Caco-2 (cell line): ENCODE measurements at regions not wholly inside any gene's neighbourhood (a gene's known extent, or its start where the extent isn't known, plus 50 kb on each side); places are given as distances from the start of the nearest gene placed in this dataset.

Source experiments
- BruUV-seq: library from RNA; stranded (reverse); fragments of 400-500 nt; replicated peaks from 2 replicates; lab custom pipeline; 2021; lab: Mats Ljungman, UMichigan
- CTCF ChIA-PET: fragments of 300-600 bp; sonication (Branson Sonifier 250); formaldehyde crosslinking; loops from one replicate; lab custom pipeline; 2022; ENCODE audit warnings: antibody characterized with exemption; lab: Charles Lee
- POLR2A ChIA-PET: fragments of 300-600 bp; sonication (Branson Sonifier 250); formaldehyde crosslinking; loops from one replicate; lab custom pipeline; 2022; ENCODE audit warnings: antibody characterized with exemption; lab: Charles Lee
- DNase-seq, 2 experiments: peaks; one replicate each; pipeline versions ENCODE4 v3.0.0 to v3.0.0-alpha.2; 2020 to 2022
- H3K27me3 ChIP-seq: replicated peaks from 2 replicates; pipeline ENCODE4 v1.6.0; 2011; ENCODE audit warnings: low read length; ENCODE audit not compliant: control insufficient read depth, insufficient read depth
- H3K36me3 ChIP-seq: 2 replicates; pipeline ENCODE4 v1.5.1; 2011; ENCODE audit warnings: low read length; ENCODE audit not compliant: control insufficient read depth, insufficient read depth
- H3K4me1 ChIP-seq: fragments of 250-450 bp; sonication (Bioruptor Pico); 2 replicates; pipeline ENCODE4 v1.5.1; 2020; ENCODE audit warnings: mild to moderate bottlenecking
- H3K4me3 ChIP-seq: 2 replicates; pipeline ENCODE4 v1.5.1; 2011; ENCODE audit warnings: low read depth, mild to moderate bottlenecking, control low read depth, low read length
- H3K9me3 ChIP-seq: fragments of 250-450 bp; sonication (Bioruptor Pico); 2 replicates; pipeline ENCODE4 v1.5.1; 2020; ENCODE audit warnings: mild to moderate bottlenecking, moderate library complexity
- H3K27ac Mint-ChIP-seq: one replicate; pipeline ENCODE4 v1.8.0; 2022; ENCODE audit warnings: mixed read lengths; ENCODE audit not compliant: unreplicated experiment
- H3K27me3 Mint-ChIP-seq: one replicate; pipeline ENCODE4 v1.8.0; 2022; ENCODE audit warnings: mixed read lengths; ENCODE audit not compliant: insufficient read depth, unreplicated experiment
- H3K36me3 Mint-ChIP-seq: one replicate; pipeline ENCODE4 v1.8.0; 2022; ENCODE audit warnings: mild to moderate bottlenecking, mixed read lengths; ENCODE audit not compliant: insufficient read depth, unreplicated experiment
- H3K4me1 Mint-ChIP-seq: one replicate; pipeline ENCODE4 v1.8.0; 2022; ENCODE audit warnings: low read depth, mixed read lengths; ENCODE audit not compliant: unreplicated experiment
- H3K4me3 Mint-ChIP-seq: one replicate; pipeline ENCODE4 v1.8.0; 2022; ENCODE audit warnings: mild to moderate bottlenecking, moderate library complexity, mixed read lengths; ENCODE audit not compliant: unreplicated experiment
- H3K9me3 Mint-ChIP-seq: one replicate; pipeline ENCODE4 v1.8.0; 2022; ENCODE audit warnings: mixed read lengths; ENCODE audit not compliant: unreplicated experiment
- CTCF ChIP-seq, 2 experiments: fragments of 200-600 bp in 1 of 2; IDR thresholded peaks; 1 replicate in 1 of 2; 2 replicates in 1 of 2; pipeline versions ENCODE4 v1.5.1 to v1.8.0; 2011 to 2022; ENCODE audit warnings: antibody characterized with exemption in 1 of 2, control low read depth in 1 of 2, inconsistent platforms in 1 of 2, low read depth in 1 of 2, low read length in 1 of 2, mild to moderate bottlenecking in 1 of 2, moderate library complexity in 1 of 2; ENCODE audit not compliant: insufficient read depth in 1 of 2, severe bottlenecking in 1 of 2, unreplicated experiment in 1 of 2
- intact Hi-C: fragments of 100-400 bp; cut with micrococcal nuclease; formaldehyde crosslinking; loops from one replicate; pipeline ENCODE4 v1.10.0; 2022; ENCODE audit not compliant: unreplicated experiment

GRCh38 chr5:67483453-67484030, 286.9 kb upstream of the CD180 start:
- H3K36me3 Mint-ChIP-seq: no peaks in the 10 kb centered on the region
- ChIA-PET POLR2A (no interaction called here), CTCF (no interaction called here)
- no peak for TF ChIP-seq CTCF (IDR thresholded peaks at IDR 0.05; ENCODE audit: insufficient read depth in 1 of 2, low read depth in 1 of 2, low read length in 1 of 2, severe bottlenecking in 1 of 2, unreplicated experiment in 1 of 2)
- H3K4me3 Mint-ChIP-seq: no peak overlapping the region
- BruUV-seq: no TSS peak
- no peaks in the 10 kb centered on the region for H3K27me3 Mint-ChIP-seq
- DNase-seq: no peak
- H3K4me1 ChIP-seq: no peaks in the 10 kb centered on the region
- 0 out of 2 replicates have a peak, but pooled peaks cover 2% of the 10 kb centered on the region for H3K9me3 ChIP-seq
- no peaks in the 10 kb centered on the region for H3K9me3 Mint-ChIP-seq
- H3K36me3 ChIP-seq: no peaks in the 10 kb centered on the region
- H3K4me3 ChIP-seq: no peak overlapping the region
- intact Hi-C loops: no loop called here
- no peaks in the 10 kb centered on the region for H3K4me1 Mint-ChIP-seq
- H3K27me3 ChIP-seq: no peaks in the 10 kb centered on the region
- no peak overlapping the region for H3K27ac Mint-ChIP-seq

GRCh38 chr5:67481362-67481761, 284.8 kb upstream of the CD180 start:
- Mint-ChIP-seq H3K4me1 (no peaks in the 10 kb centered on the region), H3K36me3 (no peaks in the 10 kb centered on the region), H3K4me3 (no peak overlapping the region), H3K27ac (no peak overlapping the region), H3K9me3 (no peaks in the 10 kb centered on the region), H3K27me3 (no peaks in the 10 kb centered on the region)
- Histone ChIP-seq H3K4me1 (peaks cover 8% of the 10 kb centered on the region; the same call in 1 of the 2 replicates), H3K27me3 (no peaks in the 10 kb centered on the region), H3K9me3 (0 out of 2 replicates have a peak, but pooled peaks cover 2% of the 10 kb centered on the region), H3K4me3 (no peak overlapping the region), H3K36me3 (no peaks in the 10 kb centered on the region)
- no peak for DNase-seq
- no peak for TF ChIP-seq CTCF (IDR thresholded peaks at IDR 0.05; ENCODE audit: insufficient read depth in 1 of 2, low read depth in 1 of 2, low read length in 1 of 2, severe bottlenecking in 1 of 2, unreplicated experiment in 1 of 2)
- intact Hi-C loops: no loop called here
- no TSS peak for BruUV-seq
- ChIA-PET CTCF (no interaction called here), POLR2A (no interaction called here)

GRCh38 chr5:67478337-67478736, 281.7 kb upstream of the CD180 start:
- no peaks in the 10 kb centered on the region for H3K36me3 ChIP-seq
- Mint-ChIP-seq H3K9me3 (no peaks in the 10 kb centered on the region), H3K4me1 (no peaks in the 10 kb centered on the region), H3K36me3 (no peaks in the 10 kb centered on the region), H3K4me3 (no peak overlapping the region), H3K27me3 (no peaks in the 10 kb centered on the region), H3K27ac (no peak overlapping the region)
- no TSS peak for BruUV-seq
- H3K4me3 ChIP-seq: no peak overlapping the region
- H3K4me1 ChIP-seq: peaks cover 10% of the 10 kb centered on the region; the same call in 1 of the 2 replicates
- ChIA-PET CTCF (no interaction called here), POLR2A (no interaction called here)
- H3K9me3 ChIP-seq: no peaks in the 10 kb centered on the region
- no peaks in the 10 kb centered on the region for H3K27me3 ChIP-seq
- intact Hi-C loops: no loop called here
- DNase-seq: no peak
- no peak for TF ChIP-seq CTCF (IDR thresholded peaks at IDR 0.05; ENCODE audit: insufficient read depth in 1 of 2, low read depth in 1 of 2, low read length in 1 of 2, severe bottlenecking in 1 of 2, unreplicated experiment in 1 of 2)
